ENCODE measurements at regions not wholly inside any gene's neighbourhood (a gene's known extent, or its start where the extent isn't known, plus 50 kb on each side); places are given as distances from the start of the nearest gene placed in this dataset.

- H3K4me3 ChIP-seq (replicated peaks; ENCODE audit: low read depth, low read length), result no peak overlapping the region
- DNase-seq (ENCODE audit: low read depth), result no peak
- TF ChIP-seq CTCF (IDR thresholded peaks at IDR 0.05; ENCODE audit: low read length, missing control alignments), result no peak
Observed at GRCh38 chr6:12608874-12609273, 107.7 kb upstream of the PHACTR1 start.

GRCh38 chr6:12609751-12610150 lies 106.8 kb upstream of the PHACTR1 start:
- H3K4me3 ChIP-seq (replicated peaks; ENCODE audit: low read depth, low read length), result no peak overlapping the region
- no peak for DNase-seq (ENCODE audit: low read depth)

GRCh38 chr6:12610862-12611261 lies 105.7 kb upstream of the PHACTR1 start:
- no peak for DNase-seq (ENCODE audit: low read depth)
- H3K4me3 ChIP-seq (replicated peaks; ENCODE audit: low read depth, low read length), result no peak overlapping the region
- no peak for TF ChIP-seq CTCF (IDR thresholded peaks at IDR 0.05; ENCODE audit: low read length, missing control alignments)

More at GRCh38 chr6:12609751-12610150, 106.8 kb upstream of the PHACTR1 start:
- no peak for TF ChIP-seq CTCF (IDR thresholded peaks at IDR 0.05; ENCODE audit: low read length, missing control alignments)

- no peak for TF ChIP-seq CTCF (IDR thresholded peaks at IDR 0.05; ENCODE audit: low read length, missing control alignments)
- no peak overlapping the region for H3K4me3 ChIP-seq (replicated peaks; ENCODE audit: low read depth, low read length)
- peak; percentile 63 for DNase-seq (ENCODE audit: low read depth)
Observed at GRCh38 chr6:12613811-12614210, 102.8 kb upstream of the PHACTR1 start.

- peak; percentile 47 for DNase-seq (ENCODE audit: low read depth)
- H3K4me3 ChIP-seq (replicated peaks; ENCODE audit: low read depth, low read length), result no peak overlapping the region
- no peak for TF ChIP-seq CTCF (IDR thresholded peaks at IDR 0.05; ENCODE audit: low read length, missing control alignments)
Observed at GRCh38 chr6:12614456-12614855, 102.1 kb upstream of the PHACTR1 start.

- TF ChIP-seq CTCF (IDR thresholded peaks at IDR 0.05; ENCODE audit: low read length, missing control alignments), result no peak
Observed at GRCh38 chr6:12618296-12618695, 98.3 kb upstream of the PHACTR1 start.

GRCh38 chr6:12621754-12622153 lies 94.8 kb upstream of the PHACTR1 start:
- no peak overlapping the region for H3K4me3 ChIP-seq (replicated peaks; ENCODE audit: low read depth, low read length)
- no peak for TF ChIP-seq CTCF (IDR thresholded peaks at IDR 0.05; ENCODE audit: low read length, missing control alignments)
- no peak for DNase-seq (ENCODE audit: low read depth)

More at GRCh38 chr6:12618296-12618695, 98.3 kb upstream of the PHACTR1 start:
- H3K4me3 ChIP-seq (replicated peaks; ENCODE audit: low read depth, low read length), result no peak overlapping the region
- DNase-seq (ENCODE audit: low read depth), result no peak

Measured in fibroblast of pulmonary artery (primary cell).